GM13977 (cell line): ENCODE measurements at regions not wholly inside any gene's neighbourhood (a gene's known extent, or its start where the extent isn't known, plus 50 kb on each side); places are given as distances from the start of the nearest gene placed in this dataset.

Experiments
- DNase-seq: peaks from one replicate; pipeline ENCODE4 v3.0.0; 2012; ENCODE audit warnings: low spot score
- CTCF ChIP-seq: IDR thresholded peaks from 2 replicates; pipeline ENCODE4 v1.5.1; 2012; ENCODE audit warnings: mild to moderate bottlenecking, control low read depth; ENCODE audit not compliant: insufficient read depth; ENCODE audit errors: extremely low read depth, missing control alignments
- in situ Hi-C: fragments of 300-500 bp; cut with MboI; formaldehyde crosslinking; loops from one replicate; pipeline ENCODE4 v1.12.0; 2022; ENCODE audit warnings: low sequenced_read_pairs, low pct_unique_long_range_greater_than_20kb, mixed read lengths, inconsistent platforms; ENCODE audit not compliant: unreplicated experiment

DNA sequence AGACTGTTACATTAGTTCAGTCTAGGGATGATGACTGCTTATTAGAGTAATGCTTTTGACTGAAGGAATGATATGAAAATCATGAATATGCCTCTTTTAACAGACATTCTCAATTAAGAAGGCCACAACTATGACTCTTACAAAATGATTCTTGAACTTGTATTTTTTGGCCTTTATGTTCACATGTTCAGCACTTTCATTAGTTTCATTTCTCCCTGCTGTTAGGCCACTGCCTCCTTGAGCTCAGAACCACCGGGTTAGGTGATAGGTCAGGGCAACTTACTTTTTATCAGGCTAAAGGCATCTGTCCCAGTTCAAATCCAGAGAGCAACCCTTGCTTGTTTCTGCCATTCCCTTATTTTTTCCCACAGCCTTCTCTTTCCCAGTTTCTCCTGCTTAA lies 235.2 kb upstream of the ELL2 start:
- in situ Hi-C loops = no loop called here
- no peak for DNase-seq
- no peak for TF ChIP-seq CTCF

DNA sequence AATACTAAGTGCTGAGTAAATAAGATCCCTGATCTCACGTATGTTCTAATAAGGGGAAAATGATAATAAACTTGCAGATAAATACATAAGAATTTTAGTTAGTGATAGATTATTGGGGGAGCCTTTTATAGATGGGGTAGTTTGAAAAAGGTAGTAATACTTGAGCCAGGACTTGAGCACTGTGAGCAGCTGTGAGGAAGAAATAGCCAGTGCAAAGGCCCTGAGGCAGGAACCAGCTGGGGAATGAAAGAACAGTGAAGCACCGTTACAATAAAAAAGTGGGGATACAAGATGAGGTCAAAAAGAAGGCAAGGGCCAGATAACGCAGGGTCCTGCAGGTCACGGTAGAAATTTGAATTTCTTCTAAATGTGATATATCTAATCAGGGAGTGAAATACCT lies 234.8 kb upstream of the ELL2 start:
- in situ Hi-C loops = no loop called here
- TF ChIP-seq CTCF = no peak

DNA sequence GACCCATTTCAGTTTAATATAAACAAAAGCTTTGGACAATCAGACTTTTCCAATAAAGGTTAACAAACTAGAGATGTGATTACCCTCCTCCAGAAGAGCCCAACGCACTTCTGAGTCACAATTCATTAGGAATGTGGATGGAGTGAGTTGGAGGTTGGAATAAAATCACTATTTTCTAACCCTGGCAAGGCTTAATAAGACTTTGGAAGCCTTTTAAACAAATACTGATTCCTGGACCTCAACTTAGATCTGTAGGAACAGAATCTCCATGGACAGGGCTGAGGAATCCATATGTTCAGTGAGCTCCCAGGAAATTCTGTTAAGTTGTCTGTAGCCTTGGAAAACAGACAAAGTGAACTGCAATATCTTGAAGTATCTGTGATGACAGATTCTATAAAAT lies 233.5 kb upstream of the ELL2 start:
- no peak for DNase-seq
- in situ Hi-C loops = no loop called here
- no peak for TF ChIP-seq CTCF

More for the DNA sequence above, 234.8 kb upstream of the ELL2 start:
- no peak for DNase-seq

GRCh38 chr5:96194593-96194992 lies 232.9 kb upstream of the ELL2 start:
- DNase-seq = no peak
- no peak for TF ChIP-seq CTCF
- in situ Hi-C loops = no loop called here

- in situ Hi-C loops = no loop called here
- TF ChIP-seq CTCF = no peak
- DNase-seq = no peak
Observed at GRCh38 chr5:96193946-96194345, 232.3 kb upstream of the ELL2 start.

DNA sequence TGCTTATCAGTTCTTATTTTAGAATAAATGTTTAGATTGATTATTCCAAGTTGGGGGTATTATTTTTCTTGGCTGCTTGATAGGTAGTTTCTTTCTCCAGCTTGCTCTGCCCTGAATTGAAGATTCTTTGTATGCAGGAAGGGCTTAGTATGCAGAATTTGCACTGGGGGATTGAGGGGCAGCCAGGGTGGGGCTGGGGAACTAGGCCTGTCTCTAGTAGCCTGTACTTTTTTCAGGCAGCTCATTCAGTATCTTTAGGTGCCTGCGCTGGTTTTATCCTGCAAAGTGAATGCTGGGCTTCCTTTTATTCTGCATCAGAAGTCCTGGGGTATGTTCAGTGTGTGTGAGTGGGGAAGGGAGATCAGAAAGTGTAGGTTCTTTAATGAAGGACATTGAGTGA lies 228.3 kb upstream of the ELL2 start:
- TF ChIP-seq CTCF = no peak
- in situ Hi-C loops = no loop called here
- no peak for DNase-seq

DNA sequence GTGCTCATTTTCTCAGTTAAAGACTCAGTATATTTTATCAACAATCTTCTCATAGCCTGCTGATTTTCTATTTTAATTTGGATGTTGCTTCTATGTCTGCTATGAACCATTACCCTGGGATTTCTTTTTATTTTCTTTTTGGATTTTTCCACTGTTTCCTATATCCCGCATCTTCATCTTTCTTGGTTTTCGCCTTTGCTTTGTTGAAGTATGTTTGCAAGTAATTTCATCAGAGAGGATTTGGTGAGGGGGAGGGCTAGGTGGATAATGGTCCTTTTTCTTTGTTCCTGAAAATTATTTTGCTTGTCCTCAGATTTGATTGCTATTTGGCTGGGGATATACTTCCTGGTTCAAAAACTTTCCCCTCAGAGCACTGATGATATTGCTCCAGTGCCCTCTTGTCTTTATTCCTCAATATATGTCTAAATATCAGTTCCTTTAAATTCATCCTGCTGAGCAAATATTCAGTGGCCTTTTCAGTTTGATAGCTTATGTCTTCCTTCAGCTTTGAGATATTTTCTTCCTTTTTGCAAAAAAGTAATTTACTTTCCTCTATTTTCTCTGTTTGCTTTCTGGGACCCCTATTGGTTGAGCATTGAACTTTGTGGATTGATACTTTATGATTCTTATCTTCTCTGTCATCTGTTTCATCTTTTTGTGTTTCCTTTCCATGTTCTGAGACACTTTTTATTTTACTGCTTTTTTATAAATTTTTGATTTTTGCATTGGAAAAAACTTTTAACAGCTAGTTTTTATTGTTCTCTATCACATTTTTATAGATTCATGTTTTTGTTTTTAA lies 227.6 kb upstream of the ELL2 start:
- no peak for TF ChIP-seq CTCF
- in situ Hi-C loops = no loop called here
- no peak for DNase-seq
